LNCAP (cell line): ENCODE measurements at regions not wholly inside any gene's neighbourhood (a gene's known extent, or its start where the extent isn't known, plus 50 kb on each side); places are given as distances from the start of the nearest gene placed in this dataset.

Experiments
- TF ChIP-seq, protein P1 (sequence below): fragments of 450-650 bp; IDR thresholded peaks from 2 replicates; pipeline ENCODE4 v1.5.1; 2017; ENCODE audit warnings: mild to moderate bottlenecking

DNA sequence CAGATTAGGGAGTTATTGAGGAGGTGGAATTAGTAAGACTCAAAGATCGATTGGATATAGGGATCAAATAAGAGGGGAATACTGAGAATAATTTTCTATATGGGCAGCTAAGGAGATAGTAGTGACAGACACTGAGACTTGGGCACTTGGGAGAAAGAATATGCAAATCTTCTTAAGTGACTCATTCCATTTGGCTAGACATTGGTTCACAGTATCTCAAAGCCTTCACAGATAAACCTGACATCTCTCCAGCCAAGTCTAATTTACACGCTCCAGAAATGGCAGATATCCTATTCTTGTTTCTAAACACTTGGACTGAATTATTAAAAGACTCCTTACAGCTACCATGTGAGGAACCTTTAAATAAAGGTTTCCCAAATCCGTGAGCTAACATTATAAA, 104.6 kb upstream of the ADAMTS9 start:
- TF ChIP-seq, protein P1, sequence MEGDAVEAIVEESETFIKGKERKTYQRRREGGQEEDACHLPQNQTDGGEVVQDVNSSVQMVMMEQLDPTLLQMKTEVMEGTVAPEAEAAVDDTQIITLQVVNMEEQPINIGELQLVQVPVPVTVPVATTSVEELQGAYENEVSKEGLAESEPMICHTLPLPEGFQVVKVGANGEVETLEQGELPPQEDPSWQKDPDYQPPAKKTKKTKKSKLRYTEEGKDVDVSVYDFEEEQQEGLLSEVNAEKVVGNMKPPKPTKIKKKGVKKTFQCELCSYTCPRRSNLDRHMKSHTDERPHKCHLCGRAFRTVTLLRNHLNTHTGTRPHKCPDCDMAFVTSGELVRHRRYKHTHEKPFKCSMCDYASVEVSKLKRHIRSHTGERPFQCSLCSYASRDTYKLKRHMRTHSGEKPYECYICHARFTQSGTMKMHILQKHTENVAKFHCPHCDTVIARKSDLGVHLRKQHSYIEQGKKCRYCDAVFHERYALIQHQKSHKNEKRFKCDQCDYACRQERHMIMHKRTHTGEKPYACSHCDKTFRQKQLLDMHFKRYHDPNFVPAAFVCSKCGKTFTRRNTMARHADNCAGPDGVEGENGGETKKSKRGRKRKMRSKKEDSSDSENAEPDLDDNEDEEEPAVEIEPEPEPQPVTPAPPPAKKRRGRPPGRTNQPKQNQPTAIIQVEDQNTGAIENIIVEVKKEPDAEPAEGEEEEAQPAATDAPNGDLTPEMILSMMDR = no peak

DNA sequence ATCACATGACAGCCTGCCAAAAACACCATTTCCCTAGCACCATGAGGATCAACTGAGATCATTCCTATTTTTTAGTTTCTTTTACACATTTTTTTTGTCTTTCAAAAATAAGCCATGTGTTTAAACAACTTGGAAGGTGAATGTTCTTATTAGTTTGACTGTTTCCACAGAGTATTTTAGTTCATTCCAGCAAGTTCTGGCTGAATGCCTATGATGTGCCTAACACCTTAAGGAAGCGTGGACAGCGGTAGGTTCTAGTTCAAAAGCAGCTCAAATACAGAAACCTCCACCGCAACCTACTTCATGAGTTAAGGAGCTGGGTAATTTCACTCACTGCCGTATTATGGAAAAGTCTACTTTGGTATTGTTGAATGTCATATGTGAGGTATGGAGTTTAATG, 101.3 kb upstream of the ADAMTS9 start:
- TF ChIP-seq, protein P1 = no peak

DNA sequence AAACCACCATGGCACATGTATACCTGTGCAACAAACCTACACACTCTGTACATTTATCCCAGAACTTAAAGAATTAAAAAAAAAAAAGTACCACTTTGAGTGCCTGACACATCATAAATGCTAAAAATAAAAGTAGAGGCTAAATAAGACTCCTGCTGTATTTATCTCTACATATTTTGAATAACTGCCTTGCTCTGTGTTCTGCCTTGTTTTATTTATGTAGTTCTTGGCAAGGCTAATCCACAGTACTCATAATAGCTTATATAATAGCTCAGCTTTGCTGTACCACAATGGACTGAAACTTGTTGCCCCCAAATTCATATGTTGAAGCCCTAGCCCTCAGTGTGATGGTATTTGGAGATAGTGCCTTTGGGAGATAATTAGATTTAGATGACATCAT, 95.4 kb upstream of the ADAMTS9 start:
- TF ChIP-seq, protein P1 = no peak

DNA sequence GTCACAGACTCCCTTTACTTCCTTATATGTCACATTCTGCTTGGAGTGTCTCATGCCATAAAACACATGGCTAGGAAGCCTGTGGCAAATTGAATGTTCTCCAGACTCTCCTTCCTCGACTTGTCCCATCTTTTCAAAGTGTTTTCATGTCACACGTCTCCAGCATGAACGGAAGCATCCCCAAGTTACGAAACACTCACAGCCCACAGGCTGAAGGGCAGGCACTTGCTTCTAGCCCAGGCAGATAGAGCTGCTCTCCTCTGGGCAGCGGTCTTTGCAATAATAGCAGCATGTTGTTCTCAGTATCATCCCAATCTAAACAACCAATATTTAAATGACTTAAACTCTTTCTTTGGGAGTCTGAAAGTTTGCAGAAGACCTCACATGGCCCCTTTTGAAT, 85.3 kb upstream of the ADAMTS9 start:
- TF ChIP-seq, protein P1 = no peak

DNA sequence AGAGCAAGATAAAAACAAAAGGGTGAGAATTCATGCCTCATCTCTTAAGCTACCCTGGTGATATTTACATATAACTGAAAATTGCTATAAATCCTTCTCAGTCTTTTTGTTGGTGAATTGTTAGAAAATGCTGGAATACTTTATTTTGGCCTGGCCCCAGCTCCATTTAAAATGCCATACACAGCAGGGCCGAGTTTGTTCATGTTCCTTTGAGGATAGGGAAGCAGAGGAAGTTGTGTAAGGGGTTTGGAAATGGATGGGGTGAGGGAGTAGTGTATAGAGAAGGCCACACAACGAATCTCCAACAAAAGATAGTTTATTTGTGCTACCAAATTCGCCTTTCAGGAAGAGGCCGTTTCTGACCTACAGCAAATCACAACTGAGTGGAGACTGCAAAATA, 78.6 kb upstream of the ADAMTS9 start:
- TF ChIP-seq, protein P1 = no peak

DNA sequence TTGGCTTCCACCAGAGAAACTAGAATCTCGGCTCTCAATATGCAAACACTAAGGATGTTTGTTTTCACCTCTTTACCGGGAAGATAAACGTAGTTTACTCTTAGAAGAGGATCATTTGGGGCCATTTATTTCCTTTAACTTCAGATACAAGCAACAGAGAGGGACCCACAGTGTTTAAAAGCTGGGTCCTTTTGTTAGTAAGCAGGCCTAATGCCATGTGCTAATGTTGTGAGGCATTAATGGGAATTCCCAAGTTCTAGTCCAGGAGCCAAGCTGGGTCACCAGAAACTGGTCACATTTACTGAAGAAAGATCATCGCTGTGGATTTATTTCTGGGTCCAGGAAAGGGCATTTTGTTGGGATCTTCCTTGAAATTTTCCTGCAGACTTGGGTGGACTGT, 78.1 kb upstream of the ADAMTS9 start:
- TF ChIP-seq, protein P1 = no peak

DNA sequence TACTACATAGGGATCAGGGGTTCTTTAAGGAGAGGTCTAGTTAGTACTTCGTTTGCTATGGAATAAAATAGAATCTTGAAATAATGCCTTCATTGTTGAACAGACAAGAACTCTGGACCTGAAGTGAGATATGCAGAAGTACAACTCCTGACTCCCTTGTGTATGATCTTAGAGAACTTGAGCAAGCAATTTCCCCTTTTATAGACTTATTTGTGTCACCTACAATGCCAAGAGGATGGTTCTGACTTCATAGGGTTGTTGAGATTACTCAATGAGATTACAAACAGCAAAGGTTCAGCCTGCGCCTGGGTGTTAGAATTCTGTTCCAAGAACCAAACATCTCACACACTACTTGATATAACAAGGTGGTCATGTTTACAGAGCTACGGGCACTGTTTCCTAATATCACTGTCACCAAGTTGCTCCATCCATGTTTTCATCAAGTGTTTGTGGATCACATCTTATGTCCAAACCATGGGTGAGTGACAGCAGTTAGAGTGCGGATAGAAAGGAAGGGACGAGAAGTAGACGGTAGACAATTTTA, 76.7 kb upstream of the ADAMTS9 start:
- TF ChIP-seq, protein P1 = no peak

DNA sequence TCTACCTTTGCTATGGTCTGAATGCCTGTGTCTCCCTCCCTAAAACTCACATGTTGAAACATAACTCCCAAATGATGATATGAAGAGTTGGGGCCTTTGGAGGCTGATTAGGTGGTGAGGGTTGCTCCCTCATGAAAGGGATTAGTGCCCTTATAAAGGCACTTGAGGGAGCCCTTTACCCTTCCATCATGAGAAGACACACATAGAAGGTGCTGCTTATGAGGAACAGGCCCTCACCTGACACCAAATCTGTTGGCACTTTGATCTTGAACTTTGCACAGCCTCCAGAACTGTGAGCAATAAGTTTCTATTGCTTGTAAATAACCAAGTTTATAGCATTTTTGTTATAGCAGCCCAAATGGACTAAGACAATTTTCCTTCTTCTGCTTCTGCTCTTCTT, 76.2 kb upstream of the ADAMTS9 start:
- TF ChIP-seq, protein P1 = no peak
